Right lobe of liver (tissue), 6 donors: ENCODE measurements at regions not wholly inside any gene's neighbourhood (a gene's known extent, or its start where the extent isn't known, plus 50 kb on each side); places are given as distances from the start of the nearest gene placed in this dataset.

Experiments used
- ATAC-seq, 4 donors: fragments of 200-7000 bp; cut with Tn5 transposase; one replicate each; pipeline ENCODE4 v1.9.1; 2020; ENCODE audit warnings: mild to moderate bottlenecking in 4 of 4, moderate library complexity in 4 of 4
- DNase-seq, 3 donors: peaks; one replicate each; pipeline ENCODE4 v3.0.0-alpha.2; 2020
- H3K27ac ChIP-seq, 3 donors: fragments of 200-600 bp; one replicate each; pipeline ENCODE4 v1.8.0; 2022
- H3K27me3 ChIP-seq, 2 donors: fragments of 200-600 bp; one replicate each; pipeline ENCODE4 v1.8.0; 2022
- H3K36me3 ChIP-seq, 4 donors: fragments of 200-600 bp; sonication (generic) in 1 of 4; one replicate each; pipeline versions ENCODE4 v1.5.1 to v1.8.0; 2017 to 2022; ENCODE audit warnings: control low read depth in 1 of 4
- H3K4me1 ChIP-seq, 4 donors: fragments of 200-600 bp; sonication (generic) in 1 of 4; one replicate each; pipeline versions ENCODE4 v1.5.1 to v1.8.0; 2017 to 2022; ENCODE audit warnings: control low read depth in 1 of 4
- H3K4me3 ChIP-seq, 3 donors: fragments of 200-600 bp; one replicate each; pipeline ENCODE4 v1.8.0; 2022
- H3K9me3 ChIP-seq, 4 donors: fragments of 200-600 bp; sonication (generic) in 1 of 4; one replicate each; pipeline versions ENCODE4 v1.5.1 to v1.8.0; 2017 to 2022; ENCODE audit warnings: control low read depth in 1 of 4
- CTCF ChIP-seq, 4 donors: fragments of 200-600 bp in 3 of 4; fragments of 450-650 bp in 1 of 4; IDR thresholded peaks; one replicate each; pipeline versions ENCODE4 v1.5.1 to v1.8.0; 2016 to 2022; ENCODE audit warnings: antibody characterized with exemption in 4 of 4, mild to moderate bottlenecking in 2 of 4
- POLR2A ChIP-seq: fragments of 450-650 bp; IDR thresholded peaks from one replicate; pipeline ENCODE4 v1.6.1; 2017; ENCODE audit warnings: antibody characterized with exemption, mild to moderate bottlenecking
- WGBS: methylation state at CpG from one replicate; pipeline ENCODE4 v1.1.6; 2018; ENCODE audit warnings: low coverage, low lambda C conversion rate; ENCODE audit not compliant: insufficient coverage; ENCODE audit errors: missing lambda C conversion rate; 5-methylcytosine and 5-hydroxymethylcytosine counted together
- intact Hi-C, 2 donors: fragments of 100-400 bp; cut with DNase I; formaldehyde crosslinking; loops; one replicate each; pipeline versions ENCODE4 v1.11.2 to v1.14.1; 2022
- donor health status: DM: no; HTN: yes; CAD: no.
- donor health status: DM: no; HTN: no; CAD: no.
- donor health status: DM: no; HTN: no; CAD: no.
- donor health status: DM: no; HTN: yes; CAD: no.
- donor health status: DM: no; HTN: yes; CAD: no.

GRCh38 chr10:117694190-117694589 is 151.6 kb downstream of the EMX2 start:
- intact Hi-C loops, result no loop called here
- DNase-seq, result no peak

GRCh38 chr10:117697402-117697801 is 154.9 kb downstream of the EMX2 start:
- no peak for TF ChIP-seq POLR2A
- TF ChIP-seq CTCF (IDR thresholded peaks at IDR 0.05), result no peak
- Histone ChIP-seq H3K4me3 (no peak overlapping the region), H3K4me1 (no peaks in the 10 kb centered on the region), H3K9me3 (no peaks in the 10 kb centered on the region), H3K27me3 (no peaks in the 10 kb centered on the region), H3K27ac (no peak overlapping the region), H3K36me3 (no peaks in the 10 kb centered on the region)
- intact Hi-C loops, result no loop called here
- DNase-seq (no peak), ATAC-seq (no peak)
- WGBS, result 68% methylated on average over 2 of the region's 2 CpGs

More at GRCh38 chr10:117694190-117694589, 151.6 kb downstream of the EMX2 start:
- no peak for ATAC-seq
- Histone ChIP-seq H3K36me3 (no peaks in the 10 kb centered on the region), H3K4me3 (no peak overlapping the region), H3K4me1 (no peaks in the 10 kb centered on the region), H3K27me3 (no peaks in the 10 kb centered on the region), H3K27ac (no peak overlapping the region), H3K9me3 (no peaks in the 10 kb centered on the region)
- TF ChIP-seq POLR2A (no peak), CTCF (IDR thresholded peaks at IDR 0.05) (no peak)
- WGBS, result 54% methylated on average over 6 of the region's 6 CpGs

GRCh38 chr10:117698809-117699208 is 156.3 kb downstream of the EMX2 start:
- WGBS, result 57% methylated on average over 2 of the region's 2 CpGs
- DNase-seq, result no peak
- TF ChIP-seq CTCF (IDR thresholded peaks at IDR 0.05), result no peak
- no peak for TF ChIP-seq POLR2A
- H3K27ac ChIP-seq, result no peak overlapping the region
- intact Hi-C loops, result no loop called here
- no peaks in the 10 kb centered on the region for H3K9me3 ChIP-seq
- H3K27me3 ChIP-seq, result no peaks in the 10 kb centered on the region
- H3K4me1 ChIP-seq, result no peaks in the 10 kb centered on the region
- no peak overlapping the region for H3K4me3 ChIP-seq
- H3K36me3 ChIP-seq, result no peaks in the 10 kb centered on the region
- no peak for ATAC-seq

- H3K36me3 ChIP-seq, result no peaks in the 10 kb centered on the region
- H3K27me3 ChIP-seq, result no peaks in the 10 kb centered on the region
- intact Hi-C loops, result no loop called here
- TF ChIP-seq POLR2A (no peak), CTCF (IDR thresholded peaks at IDR 0.05) (no peak)
- ATAC-seq, result no peak
- no peaks in the 10 kb centered on the region for H3K9me3 ChIP-seq
- H3K27ac ChIP-seq, result no peak overlapping the region
- 46% methylated on average over 7 of the region's 7 CpGs for WGBS
- no peak overlapping the region for H3K4me3 ChIP-seq
- no peaks in the 10 kb centered on the region for H3K4me1 ChIP-seq
- DNase-seq, result no peak
Observed at GRCh38 chr10:117699436-117700075, 157.0 kb downstream of the EMX2 start.
